ENCODE measurements at regions not wholly inside any gene's neighbourhood (a gene's known extent, or its start where the extent isn't known, plus 50 kb on each side); places are given as distances from the start of the nearest gene placed in this dataset.

- no peak for TF ChIP-seq CTCF (conservative IDR thresholded peaks at IDR 0.05; ENCODE audit: low read depth, low read length)
- TF ChIP-seq POLR2A (IDR thresholded peaks at IDR 0.05; ENCODE audit: low read depth, low read length): no peak
- no peak for TF ChIP-seq MAZ (IDR thresholded peaks at IDR 0.05; ENCODE audit: borderline replicate concordance, low read depth, low read length)
- TF ChIP-seq CEBPB (IDR thresholded peaks at IDR 0.05; ENCODE audit: low read depth, low read length): no peak
- no peak for TF ChIP-seq RAD21 (IDR thresholded peaks at IDR 0.05; ENCODE audit: low read length)
- no peak for TF ChIP-seq RFX5 (IDR thresholded peaks at IDR 0.05; ENCODE audit: low read depth, low read length)
Measured at GRCh38 chr1:117679868-117680267, 74.0 kb downstream of the TENT5C start.

Measured in IMR-90 (cell line).